Activated CD4-positive, CD25-positive, alpha-beta regulatory T cell treated with anti-CD3 and anti-CD28 coated beads, Interleukin-2, amount 50 U/mL, for 16 hours (primary cell): ENCODE measurements at regions not wholly inside any gene's neighbourhood (a gene's known extent, or its start where the extent isn't known, plus 50 kb on each side); places are given as distances from the start of the nearest gene placed in this dataset.

Experiments
- DNase-seq: peaks from one replicate; pipeline ENCODE4 v3.0.0-alpha.2; 2020; ENCODE audit warnings: low read depth, low spot score

DNA sequence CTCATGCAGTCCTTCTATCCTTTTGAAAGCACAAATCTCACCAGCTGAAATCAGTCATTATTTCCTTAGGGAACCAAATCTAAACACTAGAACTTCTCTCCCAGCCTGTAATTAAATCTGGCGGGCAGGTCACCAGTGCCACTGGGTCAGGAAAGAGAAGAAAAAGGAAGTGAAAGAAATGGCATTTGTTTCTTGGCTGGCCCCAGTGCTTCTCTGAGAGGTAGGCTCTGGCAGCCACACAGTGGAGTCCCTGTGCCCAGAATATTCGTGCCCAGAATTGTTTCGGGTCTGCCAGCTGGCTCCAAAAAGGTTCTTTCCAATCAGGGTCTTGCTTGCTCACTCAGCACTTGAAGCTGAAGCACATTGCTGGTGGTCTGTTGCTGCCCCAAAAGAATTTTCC lies 133.9 kb upstream of the MTAP start:
- DNase-seq: no peak

DNA sequence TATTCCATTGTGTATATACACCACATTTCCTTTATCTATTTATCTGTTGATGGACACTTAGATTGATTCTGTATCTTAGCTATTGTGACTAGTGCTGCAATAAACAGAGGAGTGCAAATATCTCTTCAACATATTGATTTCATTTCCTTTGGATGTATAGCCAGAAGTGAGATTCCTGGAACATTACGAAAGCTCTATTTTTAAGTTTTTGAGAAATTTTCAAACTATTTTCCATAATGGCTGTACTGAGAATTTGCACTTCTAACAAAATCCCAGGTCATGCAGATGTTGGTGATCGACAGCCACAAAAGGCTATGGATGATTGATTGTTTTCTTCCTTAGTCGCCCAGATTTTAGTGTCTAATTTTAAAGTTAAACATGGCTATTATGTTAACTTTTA lies 132.7 kb upstream of the MTAP start:
- no peak for DNase-seq

DNA sequence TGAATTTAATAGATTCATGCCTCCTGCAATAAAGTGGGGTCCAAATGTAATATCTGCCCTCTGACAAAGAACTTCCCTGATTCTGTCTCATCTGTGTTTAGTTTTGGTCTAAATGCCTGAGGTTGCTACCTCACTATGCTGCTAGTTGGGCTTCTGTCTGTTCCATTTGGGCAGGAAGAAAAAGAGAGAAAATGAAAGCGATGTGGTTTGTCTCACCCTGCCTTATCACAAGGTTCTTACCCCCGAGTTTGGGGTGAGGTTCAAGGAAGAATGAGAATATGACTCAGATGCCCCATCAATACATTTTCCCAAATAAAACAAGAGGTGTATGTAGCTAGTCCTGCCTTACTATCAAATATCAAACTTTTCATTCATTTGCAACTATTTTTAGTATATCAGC lies 132.1 kb upstream of the MTAP start:
- DNase-seq: no peak

DNA sequence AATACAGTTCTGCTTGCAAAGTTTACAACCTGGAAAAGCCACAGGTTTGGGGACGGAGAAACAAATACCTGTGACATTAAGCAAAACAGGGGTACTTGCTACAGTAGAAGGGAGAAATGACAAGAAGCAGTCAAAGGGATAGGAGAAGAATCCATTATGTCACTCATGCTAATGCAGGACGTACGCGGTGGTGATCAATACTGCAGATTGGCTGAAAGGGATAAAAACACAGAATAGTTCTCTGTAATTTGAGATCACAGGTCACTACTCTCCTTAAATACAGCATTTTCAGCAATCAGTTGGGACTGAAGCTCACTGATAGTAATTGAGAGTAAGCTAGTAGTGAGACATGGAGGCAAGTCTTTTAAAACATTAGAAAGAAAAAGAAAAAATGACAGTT lies 130.3 kb upstream of the MTAP start:
- DNase-seq: no peak

DNA sequence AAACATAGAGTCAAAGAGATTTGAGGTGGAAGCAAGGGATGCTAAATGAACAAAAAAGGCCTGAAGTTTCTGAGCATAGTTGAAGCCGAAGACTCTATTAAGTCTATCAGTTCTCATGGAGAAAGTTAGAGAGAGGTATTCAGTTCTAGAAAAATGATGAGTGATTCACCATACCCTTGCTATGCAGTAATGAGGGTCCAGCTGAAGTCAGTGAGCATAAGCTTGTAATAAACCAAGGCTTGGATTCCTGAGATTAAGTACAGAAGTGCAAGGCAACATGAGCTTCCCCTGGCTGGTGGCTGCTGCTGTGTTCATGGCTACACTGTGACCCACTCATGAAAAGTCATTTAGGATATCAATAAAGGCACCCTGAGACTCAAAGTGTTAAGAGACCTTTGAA lies 129.7 kb upstream of the MTAP start:
- DNase-seq: no peak

DNA sequence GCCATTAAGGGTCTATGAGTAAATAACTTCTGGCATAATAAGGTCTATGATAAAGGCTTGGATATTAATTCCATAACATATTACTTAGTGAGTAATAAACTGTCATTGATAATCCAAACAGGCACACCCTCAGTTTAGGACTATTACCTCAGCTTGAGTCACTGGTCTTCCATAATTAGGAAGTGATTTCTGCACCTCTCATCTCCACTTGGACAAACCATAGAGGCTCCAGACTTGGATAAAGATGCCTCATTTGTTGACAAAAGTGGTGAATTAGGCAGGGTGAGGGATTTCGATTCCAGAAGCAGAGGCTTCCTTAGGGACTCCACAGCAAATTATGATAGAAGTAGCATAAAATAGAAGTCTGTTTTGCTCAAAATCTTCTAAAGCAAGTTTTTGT lies 127.5 kb upstream of the MTAP start:
- no peak for DNase-seq

DNA sequence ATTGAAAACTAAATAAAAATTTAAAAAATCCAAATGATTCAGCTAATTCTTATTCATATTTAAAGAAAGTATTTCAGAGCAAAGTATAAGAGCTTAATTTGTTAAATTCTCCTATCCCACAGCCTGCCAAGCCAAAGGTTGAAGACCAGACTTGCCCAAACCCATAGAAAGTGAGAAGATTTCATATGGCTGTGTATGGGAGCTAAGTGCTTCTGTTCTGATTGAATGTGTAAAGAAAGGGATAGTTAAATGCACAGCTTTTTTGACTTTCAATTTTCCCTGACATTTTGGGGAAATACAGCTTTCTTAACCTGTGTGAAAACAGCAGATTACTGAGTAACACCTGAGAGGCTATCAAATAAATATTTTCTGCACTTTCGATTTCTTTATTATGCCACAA lies 125.0 kb upstream of the MTAP start:
- no peak for DNase-seq

DNA sequence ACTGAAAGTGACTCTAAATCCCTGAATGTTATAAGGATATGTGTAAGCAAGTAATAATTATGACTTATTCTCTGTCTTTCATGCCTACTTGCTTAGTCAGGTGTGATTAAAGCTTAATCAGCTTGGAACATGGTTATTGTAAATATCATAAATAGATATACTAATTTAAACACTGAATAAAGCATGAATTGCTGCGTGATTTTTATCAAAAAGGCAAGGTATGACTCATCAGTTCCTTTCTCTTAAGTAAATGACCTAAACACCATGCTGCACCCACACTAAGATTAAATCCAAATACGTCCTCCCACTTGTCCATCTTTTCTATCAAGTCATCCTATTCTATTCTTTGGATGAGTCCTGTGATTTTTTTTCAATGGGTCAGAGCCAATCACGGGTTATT lies 124.6 kb upstream of the MTAP start:
- no peak for DNase-seq

DNA sequence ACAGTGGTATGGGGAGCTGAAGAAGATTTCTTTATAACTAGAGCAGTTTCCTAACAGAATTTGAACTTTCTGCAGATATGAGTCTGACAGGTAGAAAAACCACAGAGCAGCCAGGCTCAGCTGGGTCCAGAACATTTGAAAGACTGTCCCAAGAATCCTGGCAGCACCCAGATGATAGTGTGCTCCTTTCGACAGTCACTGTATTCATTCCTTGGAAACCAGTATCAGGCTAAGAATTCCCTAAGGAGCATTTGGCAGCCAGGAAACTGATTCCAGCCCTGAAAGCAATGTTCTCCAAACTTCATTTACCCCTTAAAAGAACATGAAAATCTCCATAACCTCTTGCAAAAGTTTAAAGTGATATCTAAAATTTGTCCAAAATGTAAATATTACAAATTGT lies 123.0 kb upstream of the MTAP start:
- no peak for DNase-seq

DNA sequence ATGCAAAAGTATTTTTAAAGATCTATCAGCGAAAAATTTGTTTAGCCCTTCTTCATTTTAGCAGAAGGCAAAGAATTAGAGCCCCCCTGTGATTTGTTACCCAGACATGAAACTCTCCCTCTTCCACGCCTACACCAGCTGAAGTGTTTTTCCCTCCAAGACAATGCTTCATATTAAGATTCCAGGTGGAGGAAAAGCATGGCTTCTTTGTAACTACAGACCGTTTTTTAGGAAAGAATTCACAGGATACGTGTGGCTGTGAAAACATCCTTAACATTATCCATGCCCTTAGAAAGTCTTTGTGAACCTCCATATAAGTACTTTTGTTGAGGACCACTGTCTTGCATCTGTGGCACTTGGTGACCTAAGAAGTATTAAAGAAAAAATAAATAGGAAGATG lies 121.8 kb upstream of the MTAP start:
- DNase-seq: no peak

DNA sequence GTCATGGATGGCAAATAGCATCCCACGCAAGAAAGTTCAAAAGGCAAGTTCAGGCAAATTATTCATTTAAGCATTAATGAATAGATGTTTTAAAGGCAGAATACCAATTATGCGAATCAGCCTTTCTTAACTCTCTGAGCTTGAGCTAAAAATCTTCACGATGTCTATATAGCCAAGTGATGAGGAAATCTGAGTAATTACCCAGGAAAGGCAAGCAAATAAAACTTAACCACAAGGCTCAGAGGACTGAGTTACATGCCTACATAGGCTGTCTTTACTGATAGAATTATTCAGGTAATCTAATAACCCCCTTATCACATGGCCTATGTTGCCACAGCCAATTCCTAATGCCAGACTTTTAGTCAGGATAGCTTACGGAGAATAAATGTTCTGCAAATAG lies 120.8 kb upstream of the MTAP start:
- DNase-seq: no peak

DNA sequence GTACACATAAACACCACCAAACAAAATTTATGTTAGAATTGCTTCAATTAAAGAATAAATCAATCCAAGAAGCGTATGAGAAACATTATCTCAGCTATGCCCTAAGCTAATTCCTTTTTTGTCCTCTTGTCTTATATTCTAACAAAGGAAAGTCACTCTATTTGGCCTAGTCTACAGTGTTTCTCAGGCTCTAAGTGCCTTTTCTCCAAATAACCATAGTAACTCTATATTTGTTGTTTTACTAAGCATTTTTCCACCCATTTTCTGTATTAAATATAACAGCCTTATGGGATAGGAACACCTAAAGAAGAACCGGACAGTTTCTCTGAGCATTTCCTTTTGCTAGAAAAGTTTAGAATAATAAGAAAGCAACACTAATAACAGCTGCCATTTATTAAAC lies 120.1 kb upstream of the MTAP start:
- no peak for DNase-seq

DNA sequence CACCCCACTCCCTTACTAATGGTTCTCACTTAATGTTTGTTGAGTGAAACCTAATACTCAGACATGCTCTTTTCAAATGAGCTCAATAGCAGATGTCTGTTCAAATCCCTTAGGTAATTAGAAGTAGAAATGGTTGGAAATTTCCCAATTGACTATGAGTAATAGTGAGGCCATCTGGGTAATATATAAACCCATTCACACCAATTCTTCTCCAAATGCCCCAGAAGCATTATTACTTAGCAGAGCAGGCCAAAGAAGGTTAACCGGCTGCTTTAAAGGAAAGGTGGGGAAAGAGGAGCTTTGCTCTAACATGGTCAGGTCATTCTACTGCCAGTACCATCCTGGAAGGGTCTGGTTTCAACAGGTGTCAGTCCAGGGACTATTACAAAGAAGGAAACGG lies 119.5 kb upstream of the MTAP start:
- no peak for DNase-seq

DNA sequence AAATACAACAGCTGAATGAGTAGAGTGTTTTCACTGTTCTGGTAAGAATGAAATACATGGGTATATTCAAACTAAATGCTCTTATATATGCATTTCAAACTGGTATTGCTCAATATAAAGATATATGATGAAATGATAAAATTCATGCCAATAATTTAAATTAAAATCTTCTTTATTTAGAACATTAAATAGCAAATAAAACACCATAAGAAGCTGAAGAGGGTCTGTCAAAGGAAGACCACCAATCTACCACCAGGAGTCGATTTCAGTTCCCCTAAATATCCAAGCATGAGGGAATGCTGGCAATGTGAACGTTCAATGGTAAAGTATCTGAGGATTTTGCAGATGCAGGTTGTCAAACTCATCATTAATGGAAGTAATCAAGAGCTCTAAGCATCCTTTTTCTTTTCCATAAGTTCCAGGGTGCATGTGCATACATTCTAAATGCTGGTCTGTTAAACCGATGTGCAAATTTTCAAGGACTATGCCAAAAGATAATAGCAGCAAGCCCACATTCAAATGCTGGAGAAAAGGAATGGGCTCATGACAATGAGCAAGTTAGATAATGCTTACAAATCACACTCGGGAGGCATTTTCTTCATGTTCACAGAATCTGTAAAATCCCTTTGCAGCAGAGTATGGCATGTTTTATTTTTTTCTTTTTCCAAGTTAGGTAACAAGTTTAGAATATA lies 118.8 kb upstream of the MTAP start:
- no peak for DNase-seq

DNA sequence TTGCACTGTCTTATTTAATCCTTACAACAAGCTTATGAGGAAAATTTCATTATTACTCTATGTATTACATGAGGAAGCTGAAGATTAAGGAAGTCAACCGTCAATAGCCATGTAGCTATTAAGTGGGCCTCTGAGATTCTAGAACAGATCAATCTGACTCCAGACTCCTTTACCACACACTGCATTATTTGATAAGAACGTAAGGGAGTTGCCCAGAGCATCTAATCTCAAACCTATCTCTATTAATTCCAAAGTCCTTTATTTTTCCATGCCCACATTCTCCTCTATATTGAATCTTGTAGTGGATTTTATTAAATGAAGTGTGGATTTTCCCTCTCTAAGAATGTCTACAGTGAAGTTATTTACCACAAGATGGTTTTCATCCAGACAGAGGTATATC lies 118.2 kb upstream of the MTAP start:
- DNase-seq: no peak

DNA sequence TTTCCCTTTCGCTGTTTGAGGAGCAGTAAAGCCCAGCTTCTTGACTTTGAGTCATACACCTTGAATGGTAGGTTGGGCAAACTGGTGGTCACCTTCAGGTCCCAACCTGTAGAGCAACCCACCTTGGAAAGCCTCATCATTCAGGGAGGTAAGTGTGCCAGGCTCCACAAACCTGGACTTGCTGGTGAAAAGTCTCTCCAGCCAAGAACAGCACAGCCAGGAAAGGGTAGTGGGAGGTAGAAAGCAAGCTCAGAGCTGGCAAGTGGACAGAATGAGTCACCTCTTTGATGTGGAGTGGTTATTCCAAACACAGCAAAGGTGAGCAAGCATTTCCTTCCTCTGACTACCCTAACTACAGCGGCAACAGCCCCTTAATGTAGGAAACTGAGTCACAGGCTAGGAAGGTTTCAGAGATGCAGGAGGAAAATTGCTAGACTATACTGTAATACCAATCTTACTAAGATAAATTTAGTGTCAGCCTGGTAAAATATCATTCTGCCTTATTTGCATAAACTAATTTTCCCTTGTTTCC lies 117.5 kb upstream of the MTAP start:
- no peak for DNase-seq

DNA sequence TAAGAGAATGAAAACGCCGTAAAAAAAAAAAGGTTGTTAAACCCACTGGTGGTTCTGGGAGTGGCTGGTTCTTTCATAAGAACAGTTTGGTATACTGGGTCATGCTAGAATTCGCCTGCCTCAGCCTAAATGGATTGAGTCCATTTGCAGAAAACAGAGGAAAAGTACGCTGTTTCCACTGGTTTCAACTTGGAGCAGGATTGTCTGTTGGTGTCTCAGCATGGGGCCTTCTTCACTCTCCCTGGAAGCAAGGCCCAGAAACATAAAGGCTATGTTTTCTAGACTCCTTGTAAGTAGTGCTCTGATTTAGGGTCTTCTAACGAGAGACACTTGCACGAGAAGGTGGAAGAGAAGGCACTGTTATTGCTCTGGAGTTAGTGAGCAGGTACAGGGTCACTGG lies 116.9 kb upstream of the MTAP start:
- no peak for DNase-seq

DNA sequence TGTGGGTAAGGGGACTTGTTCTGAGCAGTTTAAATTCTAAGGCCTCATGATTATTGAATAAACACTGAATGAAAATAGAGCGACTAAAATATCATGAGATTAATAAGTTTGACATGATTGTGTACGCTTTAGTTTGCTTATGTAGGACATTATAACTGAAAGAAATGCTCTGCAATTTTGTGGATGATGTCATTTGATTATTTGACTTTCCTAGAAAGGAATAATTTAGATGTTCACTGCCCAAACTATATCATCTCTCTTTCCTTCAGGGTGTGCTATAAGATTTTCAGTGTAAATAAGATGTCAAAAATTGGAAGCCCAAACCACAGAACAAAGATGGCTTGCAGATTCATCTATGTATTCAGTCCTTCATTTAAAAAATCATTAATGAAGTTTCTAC lies 115.7 kb upstream of the MTAP start:
- DNase-seq: no peak

DNA sequence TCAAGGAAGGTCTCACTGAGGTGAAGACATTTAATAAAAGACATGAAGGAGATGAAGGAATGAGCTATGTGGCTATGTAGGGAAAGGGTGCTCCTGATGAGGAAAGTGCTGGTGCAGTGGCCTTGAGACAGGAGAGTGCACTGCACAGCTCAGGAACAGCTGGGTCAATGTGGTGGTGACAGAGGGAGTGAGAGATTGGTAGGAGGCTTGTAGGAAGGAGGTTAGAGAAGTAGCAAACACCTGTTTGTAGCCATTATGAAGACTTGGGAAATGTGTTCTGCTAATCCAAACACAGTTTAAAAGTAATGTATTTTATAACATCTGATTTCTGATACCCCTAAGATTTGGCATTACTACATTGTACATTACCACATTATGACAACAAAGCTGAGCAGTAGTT lies 115.1 kb upstream of the MTAP start:
- DNase-seq: no peak

DNA sequence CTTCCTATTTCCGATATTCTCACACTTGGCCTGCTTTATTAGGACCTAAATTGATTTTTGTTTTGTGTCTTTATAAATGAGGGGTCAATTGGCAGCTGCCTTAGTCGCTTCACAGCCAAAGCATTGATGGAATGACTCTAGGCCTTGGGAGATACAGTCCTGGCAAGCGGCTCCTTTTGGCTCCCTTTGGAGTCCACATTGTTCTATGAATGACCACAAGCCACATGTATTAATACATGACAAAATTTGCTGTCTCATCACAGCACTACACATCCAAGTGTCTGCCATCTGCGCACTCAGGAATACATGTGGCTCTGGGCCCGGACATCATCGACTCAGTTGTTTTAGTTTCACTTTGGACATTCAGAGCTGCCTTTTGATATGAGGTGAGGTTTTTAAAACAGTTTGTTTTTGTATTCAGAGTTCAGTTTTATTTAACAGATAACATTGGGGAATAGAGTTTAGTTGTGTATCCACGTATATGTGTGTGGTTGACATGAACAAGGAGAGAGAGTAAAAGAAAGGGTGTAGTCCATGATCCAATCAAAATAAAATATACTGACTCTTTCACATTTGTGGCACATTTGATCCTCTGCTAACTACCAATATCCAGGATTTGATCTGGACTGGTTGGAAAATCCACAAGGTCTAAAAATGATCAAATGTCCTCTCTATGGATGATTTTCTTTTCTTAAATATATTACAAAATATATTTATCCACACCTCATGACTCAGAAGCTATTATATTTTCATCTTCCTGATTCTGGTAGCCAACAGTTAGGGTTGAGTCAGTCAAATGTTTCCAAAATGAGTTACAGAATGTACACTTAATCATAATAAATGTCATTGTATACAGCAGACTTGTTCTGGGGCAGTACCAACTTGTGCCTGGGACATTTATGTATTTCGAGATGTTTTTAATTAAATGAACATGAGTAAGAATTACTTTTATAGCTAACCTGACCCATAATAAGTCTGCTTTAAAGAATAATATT lies 114.0 kb upstream of the MTAP start:
- no peak for DNase-seq

DNA sequence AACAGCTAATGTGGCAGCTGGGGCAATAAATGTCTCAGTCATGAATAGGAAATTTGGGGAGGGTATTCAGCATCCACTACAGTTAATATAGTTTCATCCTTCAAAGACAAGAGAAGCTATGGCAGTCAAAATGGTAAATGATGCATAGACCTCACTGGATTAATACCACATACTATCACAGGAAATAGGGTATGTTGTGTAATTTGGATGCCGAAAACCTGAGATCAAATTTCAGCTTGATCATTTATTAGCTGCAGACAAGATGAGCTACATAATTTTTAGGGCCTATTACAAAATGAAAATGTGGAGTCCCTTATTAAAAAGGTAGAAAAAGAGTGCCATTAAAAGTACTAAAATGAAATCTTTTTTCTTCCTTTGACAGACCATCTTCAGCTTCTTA lies 112.6 kb upstream of the MTAP start:
- no peak for DNase-seq

DNA sequence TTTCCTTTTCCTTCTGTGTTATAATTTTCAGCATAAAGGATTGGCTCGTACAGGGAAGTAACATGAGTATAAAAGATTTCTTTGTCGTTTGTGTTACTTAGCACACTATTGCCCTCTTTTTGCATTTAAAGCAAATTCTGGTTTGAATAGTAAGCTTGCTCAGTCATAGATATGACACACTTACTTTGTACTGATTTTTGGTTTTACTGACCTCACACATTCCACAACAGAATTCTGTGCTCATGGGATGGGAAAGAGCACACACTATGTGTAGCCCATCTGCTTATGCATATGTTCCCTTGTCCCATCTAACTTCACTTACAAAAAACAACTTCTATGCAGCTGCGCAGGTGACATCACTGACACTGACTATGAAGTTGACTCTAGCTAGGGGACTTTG lies 111.9 kb upstream of the MTAP start:
- no peak for DNase-seq

DNA sequence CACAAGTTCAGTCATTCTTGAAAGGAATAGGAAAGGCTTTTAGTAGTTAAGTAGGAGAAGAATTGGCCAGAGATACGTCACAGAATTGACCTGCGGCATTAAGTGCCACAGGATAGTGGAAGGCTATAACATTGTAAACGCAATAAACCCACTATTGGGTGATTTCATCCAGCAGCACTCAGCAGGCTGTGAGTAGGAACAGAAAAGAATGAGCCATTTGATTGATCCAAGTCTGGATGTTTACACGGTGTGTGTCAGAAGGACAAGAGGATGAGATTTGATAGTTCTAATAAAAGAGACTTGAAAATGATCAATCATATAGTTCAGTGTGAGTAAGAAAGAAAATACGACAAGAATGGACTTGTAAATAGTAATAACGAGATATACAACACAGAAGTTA lies 110.0 kb upstream of the MTAP start:
- no peak for DNase-seq
